Ovary (tissue), 7 donors: ENCODE measurements at regions not wholly inside any gene's neighbourhood (a gene's known extent, or its start where the extent isn't known, plus 50 kb on each side); places are given as distances from the start of the nearest gene placed in this dataset.

Source experiments
- DNase-seq, 5 donors: peaks; one replicate each; pipeline ENCODE4 v3.0.0-alpha.2; 2019 to 2020
- H3K27ac ChIP-seq, 2 donors: fragments of 200-600 bp; one replicate each; pipeline versions ENCODE4 v1.5.1 to v1.8.0; 2019 to 2022
- H3K27me3 ChIP-seq: fragments of 200-600 bp; one replicate; pipeline ENCODE4 v1.8.0; 2022
- H3K36me3 ChIP-seq: fragments of 200-600 bp; sonication (generic); one replicate; pipeline ENCODE4 v1.5.1; 2019
- H3K4me1 ChIP-seq: one replicate; pipeline ENCODE4 v1.8.1; 2013; ENCODE audit warnings: mild to moderate bottlenecking, moderate library complexity; ENCODE audit not compliant: insufficient read depth
- H3K4me3 ChIP-seq: fragments of 200-600 bp; sonication (generic); one replicate; pipeline ENCODE4 v1.5.1; 2017
- H3K9me3 ChIP-seq, 2 donors: fragments of 200-600 bp in 1 of 2; sonication (generic) in 1 of 2; one replicate each; pipeline versions ENCODE4 v1.5.1 to v1.8.1; 2013 to 2019; ENCODE audit warnings: mild to moderate bottlenecking in 1 of 2, moderate library complexity in 1 of 2
- EP300 ChIP-seq: sonication (generic); formaldehyde crosslinking; IDR thresholded peaks from one replicate; pipeline ENCODE4 v1.6.1; 2017; ENCODE audit warnings: antibody characterized with exemption
- POLR2A ChIP-seq: fragments of 450-650 bp; IDR thresholded peaks from one replicate; pipeline ENCODE4 v1.6.1; 2017; ENCODE audit warnings: antibody characterized with exemption, mild to moderate bottlenecking, moderate library complexity
- WGBS, 3 donors: extraction: QIAGEN DNeasy Blood & Tissue Kit in 1 of 3; methylation state at CpG; one replicate each; pipeline versions ENCODE4 v1.1.5 to v1.1.7; 2013 to 2017; 5-methylcytosine and 5-hydroxymethylcytosine counted together
- intact Hi-C, 4 donors: fragments of 100-400 bp; cut with DNase I; formaldehyde crosslinking; loops; one replicate each; pipeline versions ENCODE4 v1.11.0 to v1.15.1; 2022 to 2023
- TF ChIP-seq, protein P1 (sequence below), 3 donors: fragments of 450-650 bp in 2 of 3; fragments of 200-600 bp in 1 of 3; IDR thresholded peaks; one replicate each; pipeline versions ENCODE4 v1.5.1 to v1.8.0; 2016 to 2022; ENCODE audit warnings: antibody characterized with exemption in 3 of 3, mild to moderate bottlenecking in 1 of 3
- donor health status: DM: no; HTN: no; CAD: no; lungs with moderate emphysema.
- donor health status: DM: no; HTN: no; CAD: no.
- donor health status: Bipolar disorder and iron deficiency.
- donor health status: DM: no; HTN: no; CAD: no.
- donor health status: DM: yes; HTN: yes; CAD: no.

GRCh38 chr10:121167534-121168243 lies 316.5 kb downstream of the WDR11 start:
- 82 to 90% (median 87%) methylated on average over 10 of the region's 10 CpGs for WGBS, 3 donors
- Histone ChIP-seq H3K27ac (no peak overlapping the region), H3K4me1 (no peaks in the 10 kb centered on the region), H3K4me3 (no peak overlapping the region), H3K9me3 (no peaks in the 10 kb centered on the region), H3K27me3 (no peaks in the 10 kb centered on the region), H3K36me3 (no peaks in the 10 kb centered on the region)
- intact Hi-C loops = no loop called here
- DNase-seq = no peak
- TF ChIP-seq, protein P1, sequence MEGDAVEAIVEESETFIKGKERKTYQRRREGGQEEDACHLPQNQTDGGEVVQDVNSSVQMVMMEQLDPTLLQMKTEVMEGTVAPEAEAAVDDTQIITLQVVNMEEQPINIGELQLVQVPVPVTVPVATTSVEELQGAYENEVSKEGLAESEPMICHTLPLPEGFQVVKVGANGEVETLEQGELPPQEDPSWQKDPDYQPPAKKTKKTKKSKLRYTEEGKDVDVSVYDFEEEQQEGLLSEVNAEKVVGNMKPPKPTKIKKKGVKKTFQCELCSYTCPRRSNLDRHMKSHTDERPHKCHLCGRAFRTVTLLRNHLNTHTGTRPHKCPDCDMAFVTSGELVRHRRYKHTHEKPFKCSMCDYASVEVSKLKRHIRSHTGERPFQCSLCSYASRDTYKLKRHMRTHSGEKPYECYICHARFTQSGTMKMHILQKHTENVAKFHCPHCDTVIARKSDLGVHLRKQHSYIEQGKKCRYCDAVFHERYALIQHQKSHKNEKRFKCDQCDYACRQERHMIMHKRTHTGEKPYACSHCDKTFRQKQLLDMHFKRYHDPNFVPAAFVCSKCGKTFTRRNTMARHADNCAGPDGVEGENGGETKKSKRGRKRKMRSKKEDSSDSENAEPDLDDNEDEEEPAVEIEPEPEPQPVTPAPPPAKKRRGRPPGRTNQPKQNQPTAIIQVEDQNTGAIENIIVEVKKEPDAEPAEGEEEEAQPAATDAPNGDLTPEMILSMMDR (IDR thresholded peaks at IDR 0.05) = no peak
- TF ChIP-seq EP300 (no peak), POLR2A (no peak)

DNA sequence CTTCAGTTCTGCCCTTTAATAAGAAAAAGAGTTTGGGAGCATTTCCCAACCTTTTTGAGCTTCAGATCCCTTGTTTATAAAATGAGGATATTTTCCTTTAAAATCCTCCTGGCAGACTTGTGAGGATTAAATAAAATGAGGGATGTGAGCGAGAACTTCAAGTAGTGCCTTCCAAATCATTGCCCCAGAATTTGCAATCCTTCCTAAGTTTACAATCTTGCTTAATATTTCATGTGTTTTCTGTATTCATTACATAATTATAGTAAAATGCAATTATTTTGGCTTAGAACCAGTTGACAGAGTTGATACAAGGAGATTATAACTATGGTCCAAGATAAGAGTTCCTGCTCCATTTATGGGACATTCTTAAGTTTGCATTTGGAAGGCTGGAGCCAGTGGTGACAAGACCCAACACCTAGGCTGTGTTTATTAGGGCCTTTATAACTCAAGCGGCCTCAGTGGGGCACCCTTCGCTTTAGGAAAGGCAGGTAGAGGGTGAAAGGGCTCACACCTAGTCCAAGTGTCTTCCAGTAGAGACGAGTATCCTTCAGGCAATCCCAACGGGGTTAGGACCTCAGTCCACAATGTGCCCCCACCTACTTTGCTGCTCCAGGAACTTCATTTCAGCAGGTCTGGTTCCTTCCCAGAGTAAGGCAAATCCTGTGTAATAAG lies 317.5 kb downstream of the WDR11 start:
- Histone ChIP-seq H3K27me3 (no peaks in the 10 kb centered on the region), H3K9me3 (no peaks in the 10 kb centered on the region), H3K36me3 (no peaks in the 10 kb centered on the region), H3K4me3 (no peak overlapping the region), H3K4me1 (no peaks in the 10 kb centered on the region), H3K27ac (no peak overlapping the region)
- intact Hi-C loops = no loop called here
- no peak for DNase-seq
- TF ChIP-seq EP300 (no peak), POLR2A (no peak)
- TF ChIP-seq, protein P1 (IDR thresholded peaks at IDR 0.05) = no peak
- 65 to 85% (median 76%) methylated on average over 5 of the region's 5 CpGs for WGBS, 3 donors

- TF ChIP-seq, protein P1 (IDR thresholded peaks at IDR 0.05) = no peak
- no peak for TF ChIP-seq POLR2A
- 84 to 89% (median 85%) methylated on average over 3 of the region's 3 CpGs for WGBS, 3 donors
- H3K4me1 ChIP-seq = no peaks in the 10 kb centered on the region
- intact Hi-C loops = no loop called here
- no peak overlapping the region for H3K4me3 ChIP-seq
- no peaks in the 10 kb centered on the region for H3K36me3 ChIP-seq
- H3K9me3 ChIP-seq = no peaks in the 10 kb centered on the region
- no peaks in the 10 kb centered on the region for H3K27me3 ChIP-seq
- H3K27ac ChIP-seq = no peak overlapping the region
- no peak for DNase-seq
These were observed 318.2 kb downstream of the WDR11 start for GRCh38 chr10:121169406-121169805.

- Histone ChIP-seq H3K27me3 (no peaks in the 10 kb centered on the region), H3K9me3 (no peaks in the 10 kb centered on the region), H3K4me1 (no peaks in the 10 kb centered on the region), H3K4me3 (no peak overlapping the region), H3K27ac (no peak overlapping the region), H3K36me3 (no peaks in the 10 kb centered on the region)
- TF ChIP-seq EP300 (no peak), POLR2A (no peak)
- TF ChIP-seq, protein P1 (IDR thresholded peaks at IDR 0.05) = no peak
- DNase-seq = no peak
- intact Hi-C loops = no loop called here
- WGBS, 3 donors = 66 to 72% (median 71%) methylated on average over 10 of the region's 10 CpGs
These were observed 320.9 kb downstream of the WDR11 start for GRCh38 chr10:121171825-121172787.
